ENCODE measurements at regions not wholly inside any gene's neighbourhood (a gene's known extent, or its start where the extent isn't known, plus 50 kb on each side); places are given as distances from the start of the nearest gene placed in this dataset.

- H3K4me1 ChIP-seq: no peaks in the 10 kb centered on the region
- H3K4me3 ChIP-seq: no peak overlapping the region
- H3K36me3 ChIP-seq: no peaks in the 10 kb centered on the region
- H3K9ac ChIP-seq (ENCODE audit: low read depth in 2 of 2, low read length in 2 of 2): no peak overlapping the region
- H3K27ac ChIP-seq: no peak overlapping the region
- DNase-seq: no peak
- no peak for TF ChIP-seq CTCF (IDR thresholded peaks at IDR 0.05)
- no peaks in the 10 kb centered on the region for H3K9me3 ChIP-seq
- intact Hi-C loops (cut with DNase I): no loop called here
- H3K27me3 ChIP-seq: no peaks in the 10 kb centered on the region
Observed at GRCh38 chr1:219465212-219466093, 147.5 kb downstream of the ZC3H11B start.

GRCh38 chr1:219463636-219464035, 149.3 kb downstream of the ZC3H11B start:
- Histone ChIP-seq H3K27me3 (no peaks in the 10 kb centered on the region), H3K9ac (ENCODE audit: low read depth in 2 of 2, low read length in 2 of 2) (no peak overlapping the region), H3K27ac (no peak overlapping the region), H3K9me3 (no peaks in the 10 kb centered on the region), H3K4me1 (no peaks in the 10 kb centered on the region), H3K4me3 (no peak overlapping the region), H3K36me3 (no peaks in the 10 kb centered on the region)
- no peak for DNase-seq
- intact Hi-C loops (cut with DNase I): no loop called here
- no peak for TF ChIP-seq CTCF (IDR thresholded peaks at IDR 0.05)

GRCh38 chr1:219461981-219462400, 150.9 kb downstream of the ZC3H11B start:
- intact Hi-C loops (cut with DNase I): no loop called here
- H3K4me3 ChIP-seq: no peak overlapping the region
- no peaks in the 10 kb centered on the region for H3K4me1 ChIP-seq
- no peaks in the 10 kb centered on the region for H3K27me3 ChIP-seq
- no peak overlapping the region for H3K9ac ChIP-seq (ENCODE audit: low read depth in 2 of 2, low read length in 2 of 2)
- no peaks in the 10 kb centered on the region for H3K36me3 ChIP-seq
- H3K27ac ChIP-seq: no peak overlapping the region
- no peaks in the 10 kb centered on the region for H3K9me3 ChIP-seq
- no peak for TF ChIP-seq CTCF (IDR thresholded peaks at IDR 0.05)
- DNase-seq: no peak

- intact Hi-C loops (cut with DNase I): no loop called here
- Histone ChIP-seq H3K27me3 (no peaks in the 10 kb centered on the region), H3K9ac (ENCODE audit: low read depth in 2 of 2, low read length in 2 of 2) (no peak overlapping the region), H3K4me1 (no peaks in the 10 kb centered on the region), H3K9me3 (no peaks in the 10 kb centered on the region), H3K4me3 (no peak overlapping the region), H3K27ac (no peak overlapping the region), H3K36me3 (no peaks in the 10 kb centered on the region)
- DNase-seq: no peak
- TF ChIP-seq CTCF (IDR thresholded peaks at IDR 0.05): no peak
Observed at GRCh38 chr1:219460896-219461815, 151.7 kb downstream of the ZC3H11B start.

GRCh38 chr1:219460081-219460895, 152.6 kb downstream of the ZC3H11B start:
- intact Hi-C loops (cut with DNase I): no loop called here
- no peaks in the 10 kb centered on the region for H3K27me3 ChIP-seq
- H3K27ac ChIP-seq: no peak overlapping the region
- no peak overlapping the region for H3K4me3 ChIP-seq
- H3K9me3 ChIP-seq: no peaks in the 10 kb centered on the region
- no peak for DNase-seq
- H3K9ac ChIP-seq (ENCODE audit: low read depth in 2 of 2, low read length in 2 of 2): no peak overlapping the region
- no peak for TF ChIP-seq CTCF (IDR thresholded peaks at IDR 0.05)
- H3K4me1 ChIP-seq: no peaks in the 10 kb centered on the region
- no peaks in the 10 kb centered on the region for H3K36me3 ChIP-seq

Measured in colonic mucosa (tissue), 4 donors.